ENCODE measurements at regions not wholly inside any gene's neighbourhood (a gene's known extent, or its start where the extent isn't known, plus 50 kb on each side); places are given as distances from the start of the nearest gene placed in this dataset.
A peak's percentile ranks its signal among the peaks of the same experiment; 100 is the strongest.

DNA sequence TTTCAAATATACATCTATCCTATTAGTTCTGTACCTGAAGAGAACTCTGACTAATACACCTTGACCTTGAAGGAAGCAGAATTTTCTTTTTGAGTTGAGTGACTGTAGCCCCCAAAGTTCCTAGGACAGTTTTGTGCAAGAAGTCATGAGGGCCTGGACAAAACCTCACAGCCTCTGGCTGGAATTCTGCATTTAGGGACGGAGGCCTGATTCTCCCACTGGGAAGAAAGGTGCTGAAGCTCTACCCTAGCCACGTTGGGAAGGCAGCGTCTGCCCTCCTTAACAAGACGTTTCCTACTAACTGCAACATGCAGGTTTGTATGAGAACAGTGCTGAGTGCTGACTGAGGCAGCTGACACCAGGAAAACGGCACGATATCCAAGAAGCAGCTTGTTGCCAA, 74.4 kb upstream of the ZCCHC2 start:
- ATAC-seq = no peak
- Histone ChIP-seq H3K9me3 (no peaks in the 10 kb centered on the region), H3K27ac (peak overlapping the region in 3 of 4 donors; percentile 7 to 39 (median 35)), H3K27me3 (no peaks in the 10 kb centered on the region), H3K4me1 (peaks cover 22 to 23% of the 10 kb centered on the region in 2 donors), H3K36me3 (no peaks in the 10 kb centered on the region), H3K4me3 (no peak overlapping the region)
- TF ChIP-seq POLR2A (IDR thresholded peaks at IDR 0.05) = no peak
- TF ChIP-seq, protein P1, sequence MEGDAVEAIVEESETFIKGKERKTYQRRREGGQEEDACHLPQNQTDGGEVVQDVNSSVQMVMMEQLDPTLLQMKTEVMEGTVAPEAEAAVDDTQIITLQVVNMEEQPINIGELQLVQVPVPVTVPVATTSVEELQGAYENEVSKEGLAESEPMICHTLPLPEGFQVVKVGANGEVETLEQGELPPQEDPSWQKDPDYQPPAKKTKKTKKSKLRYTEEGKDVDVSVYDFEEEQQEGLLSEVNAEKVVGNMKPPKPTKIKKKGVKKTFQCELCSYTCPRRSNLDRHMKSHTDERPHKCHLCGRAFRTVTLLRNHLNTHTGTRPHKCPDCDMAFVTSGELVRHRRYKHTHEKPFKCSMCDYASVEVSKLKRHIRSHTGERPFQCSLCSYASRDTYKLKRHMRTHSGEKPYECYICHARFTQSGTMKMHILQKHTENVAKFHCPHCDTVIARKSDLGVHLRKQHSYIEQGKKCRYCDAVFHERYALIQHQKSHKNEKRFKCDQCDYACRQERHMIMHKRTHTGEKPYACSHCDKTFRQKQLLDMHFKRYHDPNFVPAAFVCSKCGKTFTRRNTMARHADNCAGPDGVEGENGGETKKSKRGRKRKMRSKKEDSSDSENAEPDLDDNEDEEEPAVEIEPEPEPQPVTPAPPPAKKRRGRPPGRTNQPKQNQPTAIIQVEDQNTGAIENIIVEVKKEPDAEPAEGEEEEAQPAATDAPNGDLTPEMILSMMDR (IDR thresholded peaks at IDR 0.05 in 4 of 5, conservative IDR thresholded peaks at IDR 0.05 in 1 of 5) = no peak
- intact Hi-C loops (cut with DNase I; ENCODE audit: low total_unique reads) (no loop called here), in situ Hi-C loops (cut with MboI; ENCODE audit: low sequenced_read_pairs in 4 of 4) (loop anchor here in 1 of 4 donors (10.0 kb wide), 1 partner anchor 66 kb away; no protein-coding TSS in a partner anchor)
- no peak for DNase-seq

GRCh38 chr18:62449490-62450104, 73.2 kb upstream of the ZCCHC2 start:
- Histone ChIP-seq H3K4me1 (peaks cover 22 to 23% of the 10 kb centered on the region in 2 donors), H3K36me3 (no peaks in the 10 kb centered on the region), H3K27ac (peak overlapping the region; percentile 81 to 94 (median 91)), H3K4me3 (no peak overlapping the region), H3K27me3 (no peaks in the 10 kb centered on the region), H3K9me3 (no peaks in the 10 kb centered on the region)
- ATAC-seq (no peak), DNase-seq (no peak)
- in situ Hi-C loops (cut with MboI; ENCODE audit: low sequenced_read_pairs in 4 of 4) = loop anchor here in 1 of 4 donors (10.0 kb wide), 1 partner anchor 65 kb away; no protein-coding TSS in a partner anchor
- intact Hi-C loops (cut with DNase I; ENCODE audit: low total_unique reads) = no loop called here
- no peak for TF ChIP-seq POLR2A (IDR thresholded peaks at IDR 0.05)
- TF ChIP-seq, protein P1 (IDR thresholded peaks at IDR 0.05 in 4 of 5, conservative IDR thresholded peaks at IDR 0.05 in 1 of 5) = no peak

DNA sequence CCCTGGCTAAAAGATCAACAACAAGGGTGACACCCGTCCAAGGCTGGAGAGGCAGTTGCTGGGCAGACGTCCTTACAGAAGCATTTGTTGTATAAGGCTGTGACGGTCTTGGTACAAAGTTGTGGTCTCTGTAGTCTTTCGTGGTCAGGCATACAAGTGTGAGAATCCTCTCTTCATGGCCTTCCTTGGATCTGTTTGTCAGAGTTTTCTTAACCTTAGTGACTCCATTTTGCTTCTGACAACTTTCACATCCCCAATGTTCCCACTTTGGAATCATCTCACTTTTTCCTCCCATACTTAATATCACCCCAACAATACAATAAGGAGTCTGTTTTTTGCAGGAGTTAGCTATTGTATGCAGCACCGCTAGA, 72.7 kb upstream of the ZCCHC2 start:
- TF ChIP-seq, protein P1 (IDR thresholded peaks at IDR 0.05 in 4 of 5, conservative IDR thresholded peaks at IDR 0.05 in 1 of 5) = no peak
- no peak for TF ChIP-seq POLR2A (IDR thresholded peaks at IDR 0.05)
- Histone ChIP-seq H3K27me3 (no peaks in the 10 kb centered on the region), H3K36me3 (no peaks in the 10 kb centered on the region), H3K27ac (peak overlapping the region; percentile 81 to 94 (median 91)), H3K4me3 (no peak overlapping the region), H3K9me3 (no peaks in the 10 kb centered on the region), H3K4me1 (peaks cover 22 to 23% of the 10 kb centered on the region in 2 donors)
- no peak for DNase-seq
- no peak for ATAC-seq
- intact Hi-C loops (cut with DNase I; ENCODE audit: low total_unique reads) = no loop called here
- in situ Hi-C loops (cut with MboI; ENCODE audit: low sequenced_read_pairs in 4 of 4) = no loop called here

DNA sequence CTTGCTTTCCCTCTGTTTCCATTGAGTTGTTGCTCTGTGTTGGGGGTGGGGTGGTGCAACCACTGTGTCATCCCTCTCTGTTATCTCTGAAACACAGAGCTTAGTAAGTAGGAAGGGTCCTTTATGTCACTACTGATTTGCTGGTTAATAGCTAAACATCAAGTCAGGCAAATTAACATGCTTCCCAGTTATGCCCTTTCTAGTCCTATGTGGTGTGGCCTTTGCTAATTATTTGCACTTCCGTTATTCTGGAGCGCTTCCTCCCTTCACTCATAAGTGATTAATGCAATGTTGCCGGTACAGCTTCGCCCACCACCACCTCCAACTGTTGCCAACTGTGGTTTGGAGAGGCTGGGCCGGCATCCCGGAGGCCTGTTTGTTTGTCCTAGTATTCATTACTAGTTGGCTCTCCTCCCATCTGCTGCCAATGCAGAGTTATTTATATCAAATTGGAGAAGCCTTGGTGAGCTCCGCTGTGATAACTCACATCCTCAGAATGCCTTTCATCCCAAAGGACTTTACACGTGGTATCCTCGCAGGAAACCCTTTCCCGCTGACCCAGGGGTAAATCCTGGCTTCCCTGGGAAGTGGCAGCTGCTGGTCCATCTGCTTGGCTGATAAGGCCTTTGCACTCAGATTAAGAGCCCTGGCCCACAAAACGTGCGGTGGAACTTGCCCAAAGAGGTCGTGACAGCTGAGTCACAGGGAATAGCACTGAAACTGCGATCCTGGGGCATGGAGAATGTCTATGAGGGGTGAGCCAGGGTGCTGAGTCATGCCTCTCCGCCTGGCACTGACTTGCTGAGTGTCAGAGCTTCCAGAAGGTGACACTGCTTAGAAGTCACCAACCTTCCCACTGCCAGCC, 72.0 kb upstream of the ZCCHC2 start:
- peak overlapping the region in 3 of 4 donors; percentile 4 to 34 (median 16) for H3K4me3 ChIP-seq

More for the DNA sequence above, 72.0 kb upstream of the ZCCHC2 start:
- peak overlapping the region; percentile 81 to 94 (median 91) for H3K27ac ChIP-seq
- TF ChIP-seq, protein P1 (IDR thresholded peaks at IDR 0.05 in 4 of 5, conservative IDR thresholded peaks at IDR 0.05 in 1 of 5) = no peak
- TF ChIP-seq POLR2A (IDR thresholded peaks at IDR 0.05) = no peak
- no peaks in the 10 kb centered on the region for H3K27me3 ChIP-seq
- no peaks in the 10 kb centered on the region for H3K36me3 ChIP-seq
- intact Hi-C loops (cut with DNase I; ENCODE audit: low total_unique reads) (loop anchor here (1.0 kb wide), 3 partner anchors 13 to 72 kb away; no protein-coding TSS in a partner anchor), in situ Hi-C loops (cut with MboI; ENCODE audit: low sequenced_read_pairs in 4 of 4) (no loop called here)
- no peaks in the 10 kb centered on the region for H3K9me3 ChIP-seq
- H3K4me1 ChIP-seq = peaks cover 22 to 23% of the 10 kb centered on the region in 2 donors
- ATAC-seq (peak; percentile 84 to 87), DNase-seq (peak; percentile 88 to 94)
